EH (cell line): ENCODE measurements at regions not wholly inside any gene's neighbourhood (a gene's known extent, or its start where the extent isn't known, plus 50 kb on each side); places are given as distances from the start of the nearest gene placed in this dataset.
"Not testable (repeated sequence)": the region's sequence is repeated elsewhere in the genome, so short reads cannot be mapped to it uniquely, and the experiment has no call there.

Experiments
- DNase-seq: peaks from one replicate; pipeline ENCODE4 v3.0.0-alpha.2; 2015; ENCODE audit warnings: low read depth

- DNase-seq: no peak
Observed at GRCh38 chr1:233722212-233722979, 108.5 kb downstream of the KCNK1 start.

- DNase-seq: no peak
Observed at GRCh38 chr1:233723387-233723786, 109.5 kb downstream of the KCNK1 start.

DNA sequence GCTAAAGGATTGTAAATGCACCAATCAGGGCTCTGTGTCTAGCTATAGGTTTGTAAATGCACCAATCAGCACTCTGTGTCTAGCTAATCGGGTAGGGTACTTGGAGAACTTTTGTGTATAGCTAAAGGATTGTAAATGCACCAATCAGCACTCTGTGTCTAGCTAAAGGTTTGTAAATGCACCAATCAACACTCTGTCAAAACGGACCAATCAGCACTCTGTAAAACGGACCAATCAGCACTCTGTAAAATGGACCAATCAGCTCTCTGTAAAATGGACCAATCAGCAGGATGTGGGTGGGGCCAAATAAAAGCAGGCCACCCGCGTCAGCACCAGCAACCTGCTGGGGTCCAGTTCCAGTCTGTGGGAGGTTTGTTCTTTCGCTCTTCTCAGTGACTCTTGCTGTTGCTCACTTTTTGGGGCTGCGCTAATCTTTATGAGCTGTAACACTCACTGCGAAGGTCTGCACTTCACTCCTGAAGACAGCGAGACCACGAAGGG, 110.3 kb downstream of the KCNK1 start:
- not testable (repeated sequence) for DNase-seq

- DNase-seq: no peak
Observed at GRCh38 chr1:233725423-233725822, 111.5 kb downstream of the KCNK1 start.

- no peak for DNase-seq
Observed at GRCh38 chr1:233728721-233729120, 114.8 kb downstream of the KCNK1 start.

DNA sequence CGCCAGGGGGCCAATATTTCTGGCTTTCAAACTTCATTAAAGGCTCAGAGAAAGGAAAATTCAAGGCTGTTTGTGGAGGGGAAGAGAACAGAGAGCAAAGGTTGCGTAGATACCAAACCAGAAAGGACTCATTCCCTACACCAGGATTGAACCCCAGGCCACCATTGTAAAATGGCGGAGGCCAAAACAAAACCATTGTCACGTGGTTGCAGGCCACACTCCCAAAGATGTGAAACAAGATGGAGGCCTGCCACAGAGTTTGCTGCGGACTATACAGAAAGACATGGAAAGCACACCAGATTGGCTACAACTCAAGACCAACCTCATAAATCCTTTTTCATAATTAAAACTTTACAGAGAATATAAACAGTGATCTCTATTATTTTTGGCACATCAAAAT, 116.5 kb downstream of the KCNK1 start:
- DNase-seq: no peak

- no peak for DNase-seq
Observed at GRCh38 chr1:233730809-233731208, 116.9 kb downstream of the KCNK1 start.

DNA sequence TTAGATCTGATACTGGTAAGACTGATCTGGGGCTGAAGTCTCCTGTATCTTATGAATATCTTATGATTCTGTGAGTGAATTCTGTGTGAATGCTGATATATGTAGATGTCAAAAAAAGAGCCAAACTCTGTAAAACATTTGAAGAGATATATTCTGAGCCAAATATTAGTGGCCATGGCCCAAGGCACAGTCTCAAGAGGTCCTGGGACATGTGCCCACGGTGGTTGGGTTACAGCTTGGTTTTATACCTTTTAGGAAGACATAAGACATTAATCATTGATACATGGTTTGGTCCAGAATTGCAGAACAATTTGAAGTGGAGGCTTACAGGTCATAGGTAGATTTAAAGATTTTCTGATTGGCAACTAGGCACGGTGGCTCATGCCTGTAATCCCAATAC, 118.3 kb downstream of the KCNK1 start:
- DNase-seq: no peak

DNA sequence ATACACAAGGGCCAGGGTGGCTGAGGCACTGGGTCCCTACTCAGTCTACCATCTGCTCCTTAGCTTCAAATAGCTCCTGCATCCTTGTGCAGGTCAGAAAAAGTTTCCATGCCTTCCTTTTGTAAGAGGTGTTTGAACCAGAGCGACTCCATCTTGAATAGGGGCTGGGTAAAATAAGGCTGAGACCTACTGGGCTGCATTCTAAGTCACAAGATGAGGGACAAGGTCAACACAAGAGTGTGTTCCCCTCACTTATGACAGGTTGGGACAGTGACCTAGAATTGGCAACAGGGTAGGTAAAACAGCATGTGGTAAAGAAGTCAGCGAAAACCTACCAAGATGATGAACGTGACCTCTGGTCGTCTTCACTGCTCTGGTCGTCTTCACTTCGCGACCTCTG, 120.5 kb downstream of the KCNK1 start:
- no peak for DNase-seq

GRCh38 chr1:233735331-233735730, 121.4 kb downstream of the KCNK1 start:
- DNase-seq: no peak

GRCh38 chr1:233735847-233736246, 121.9 kb downstream of the KCNK1 start:
- peak; percentile 6 for DNase-seq

DNA sequence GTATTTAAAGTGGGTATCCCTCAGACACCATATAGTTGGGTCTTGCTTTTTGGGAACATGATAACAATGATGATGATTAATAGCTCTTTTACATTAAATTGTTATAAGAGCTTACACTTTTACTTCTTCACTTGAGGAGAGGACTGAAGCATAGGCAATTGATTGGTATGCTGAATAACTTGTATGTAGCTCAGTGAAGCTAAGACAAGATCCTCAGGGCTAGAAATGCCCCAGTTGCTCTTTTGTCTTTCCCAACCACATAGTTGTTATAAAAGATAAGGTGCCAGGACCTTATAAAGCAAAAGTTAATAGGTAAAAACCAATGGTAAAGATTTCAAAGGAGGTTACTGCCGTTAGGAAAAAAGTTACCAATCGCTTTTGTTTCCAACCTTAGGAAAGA, 123.4 kb downstream of the KCNK1 start:
- DNase-seq: no peak

- DNase-seq: no peak
Observed at GRCh38 chr1:233738396-233738795, 124.5 kb downstream of the KCNK1 start.

- DNase-seq: no peak
Observed at GRCh38 chr1:233738850-233739249, 124.9 kb downstream of the KCNK1 start.

GRCh38 chr1:233744779-233745513, 131.0 kb downstream of the KCNK1 start:
- DNase-seq: no peak

DNA sequence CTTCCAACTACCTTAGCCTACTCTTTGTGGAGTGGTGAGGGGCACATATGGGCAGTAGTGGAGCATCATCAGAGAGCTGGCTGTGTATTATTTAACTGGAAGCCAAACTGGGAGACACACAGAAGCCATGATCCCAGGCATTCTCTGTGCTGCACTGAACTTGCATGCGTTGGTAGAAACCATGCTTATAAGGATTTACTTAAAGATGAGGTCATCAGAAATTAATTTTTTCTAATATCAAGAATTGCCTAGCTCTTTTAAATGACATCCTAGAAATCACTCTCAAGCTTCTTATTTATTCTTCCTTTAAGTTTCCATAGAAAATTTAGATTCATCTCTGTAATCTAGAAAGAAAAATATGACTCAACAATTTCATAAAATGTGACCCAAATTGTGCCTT, 136.2 kb downstream of the KCNK1 start:
- DNase-seq: no peak

DNA sequence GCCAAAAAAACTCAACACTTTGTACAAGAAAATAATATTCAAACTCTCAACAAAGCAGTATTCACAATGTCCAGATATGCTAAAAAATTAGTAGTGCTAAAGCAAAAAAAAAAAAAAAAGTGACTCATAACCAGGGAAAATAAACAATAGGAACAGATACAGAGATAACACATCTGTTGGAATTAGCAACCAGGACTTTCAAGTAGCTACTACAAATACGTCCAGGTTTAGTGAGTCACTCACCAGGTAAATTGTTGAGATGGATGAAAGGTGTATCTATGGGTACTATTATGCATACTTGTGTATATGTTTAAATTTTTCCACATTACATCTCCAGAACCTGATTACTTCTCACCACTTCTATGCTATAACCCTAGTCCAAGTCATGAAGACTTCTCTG, 144.8 kb upstream of the SLC35F3 start:
- no peak for DNase-seq

DNA sequence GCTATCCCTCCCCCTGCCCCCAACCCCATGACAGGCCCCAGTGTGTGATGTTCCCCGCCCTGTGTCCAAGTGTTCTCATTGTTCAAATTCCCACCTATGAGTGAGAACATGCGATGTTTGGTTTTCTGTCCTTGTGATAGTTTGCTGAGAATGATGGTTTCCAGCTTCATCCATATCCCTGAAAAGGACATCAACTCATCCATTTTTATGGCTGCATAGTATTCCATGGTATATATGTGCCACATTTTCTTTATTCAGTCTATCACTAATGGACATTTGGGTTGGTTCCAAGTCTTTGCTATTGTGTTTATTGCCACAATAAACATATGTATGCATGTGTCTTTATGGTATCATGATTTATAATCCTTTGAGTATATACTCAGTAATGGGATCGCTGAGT, 140.2 kb upstream of the SLC35F3 start:
- DNase-seq: not testable (repeated sequence)

DNA sequence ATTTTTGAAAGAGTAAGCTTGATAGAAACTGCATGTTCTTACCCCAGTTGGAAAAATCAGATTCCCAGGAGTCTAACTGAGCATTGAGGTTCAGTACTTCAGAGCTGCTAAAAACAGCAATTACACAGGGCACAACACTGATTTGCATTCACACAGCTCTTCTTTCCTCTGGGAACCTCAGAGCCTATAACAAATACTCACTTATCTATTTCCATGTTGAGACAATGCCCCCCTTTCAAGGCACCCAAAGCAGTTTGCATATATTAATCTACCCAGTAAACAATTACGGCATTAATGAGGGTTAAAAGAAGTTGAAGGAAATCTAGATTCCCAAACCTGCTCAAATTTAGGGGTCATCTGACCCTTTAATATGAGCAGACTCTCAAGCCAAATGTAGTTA, 126.9 kb upstream of the SLC35F3 start:
- DNase-seq: no peak

DNA sequence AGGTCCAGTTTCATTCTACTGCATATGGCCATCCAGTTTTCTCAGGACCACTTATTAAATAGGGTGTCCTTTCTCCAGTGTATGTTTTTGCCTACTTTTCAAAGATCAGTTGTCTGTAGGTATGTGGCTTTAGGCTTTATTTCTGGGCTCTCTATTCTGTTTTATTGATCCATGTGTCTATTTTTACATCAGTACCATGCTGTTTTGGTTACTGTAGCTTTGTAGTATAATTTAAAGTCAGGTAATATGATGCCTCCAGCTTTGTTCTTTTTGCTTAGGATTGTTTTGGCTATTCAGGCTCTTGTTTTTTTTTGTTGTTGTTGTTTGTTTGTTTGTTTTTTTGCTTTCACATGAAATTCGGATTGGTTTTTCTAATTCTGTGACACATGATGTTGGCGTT, 124.4 kb upstream of the SLC35F3 start:
- DNase-seq: no peak

GRCh38 chr1:233782937-233783586, 121.4 kb upstream of the SLC35F3 start:
- DNase-seq: no peak

DNA sequence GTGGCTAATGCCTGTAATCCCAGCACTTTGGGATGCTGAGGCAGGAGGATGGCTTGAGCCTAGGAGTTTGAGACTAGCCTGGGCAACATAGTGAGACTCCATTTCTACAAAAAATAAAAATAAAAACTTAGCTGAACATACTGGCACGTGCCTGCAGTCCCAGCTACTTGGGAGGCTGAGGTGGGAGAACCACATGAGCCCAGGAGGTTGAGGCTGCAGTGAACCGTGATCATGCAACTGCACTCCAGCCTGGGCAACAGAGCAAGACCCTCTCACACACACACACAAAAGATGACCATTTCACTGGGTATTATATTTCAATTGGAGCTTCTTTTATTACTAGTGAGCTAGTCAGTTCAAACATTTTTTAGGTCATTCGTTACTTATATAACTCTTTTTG, 116.9 kb upstream of the SLC35F3 start:
- DNase-seq: no peak

DNA sequence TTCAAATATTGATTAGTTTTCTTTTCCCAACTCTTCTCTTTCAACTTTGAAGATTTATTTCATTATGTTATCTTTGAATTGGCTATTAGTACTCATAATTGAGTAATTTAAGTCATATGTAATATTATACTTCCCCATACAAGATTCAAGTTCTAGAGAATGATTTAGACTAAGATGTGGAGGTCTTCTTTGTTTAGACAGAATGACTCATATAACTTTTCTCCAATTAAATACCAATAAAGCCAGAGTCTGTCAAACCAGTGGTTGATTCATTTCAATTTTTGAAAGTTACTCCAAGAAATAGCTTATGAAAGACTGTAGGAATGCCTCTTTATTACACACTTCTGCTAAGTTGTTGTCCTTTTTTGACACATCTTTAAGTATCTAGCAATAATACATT, 115.8 kb upstream of the SLC35F3 start:
- DNase-seq: no peak
